ENCODE measurements at regions not wholly inside any gene's neighbourhood (a gene's known extent, or its start where the extent isn't known, plus 50 kb on each side); places are given as distances from the start of the nearest gene placed in this dataset.

DNA sequence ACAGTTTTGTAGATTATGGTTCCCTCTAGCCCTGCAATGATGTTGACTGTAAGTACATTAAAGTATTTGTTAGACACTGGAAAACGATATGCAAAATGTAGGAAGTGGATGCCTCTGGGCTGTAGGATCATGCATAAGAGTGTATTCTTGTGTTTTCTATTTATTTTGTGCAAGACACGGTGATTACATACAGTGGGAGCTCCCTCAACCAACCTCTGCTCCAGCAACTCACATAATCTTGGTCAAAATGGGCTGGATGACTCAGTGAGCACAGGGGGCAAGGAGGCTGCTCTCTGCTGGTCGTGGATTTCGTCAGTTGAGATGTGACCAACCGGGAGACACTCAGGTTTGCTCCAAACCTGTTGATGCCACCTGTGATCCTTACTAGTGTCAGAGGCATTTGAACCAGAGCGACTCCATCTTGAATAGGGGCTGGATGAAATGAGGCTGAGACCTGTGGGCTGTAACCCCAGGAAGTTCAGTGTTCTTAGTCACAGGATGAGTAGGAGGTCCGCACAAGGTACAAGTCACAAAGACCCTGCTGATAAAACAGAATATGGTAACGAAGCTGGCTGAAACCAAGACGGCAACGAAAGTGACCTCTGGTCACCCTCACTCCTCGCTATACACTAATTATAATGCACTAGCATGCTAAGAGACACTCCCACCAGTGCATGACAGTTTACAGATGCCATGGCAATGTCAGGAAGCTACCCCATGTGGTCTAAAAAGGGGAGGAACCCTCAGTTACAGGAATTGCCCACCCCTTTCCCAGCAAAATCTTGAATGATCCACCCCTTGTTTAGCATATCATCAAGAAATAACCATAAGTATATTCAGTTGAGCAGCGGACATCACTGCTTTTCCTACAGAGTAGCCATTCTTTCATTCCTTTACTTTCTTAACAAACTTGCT lies 56.4 kb upstream of the FAM20C start:
- DNase-seq (ENCODE audit: low read depth) = no peak

DNA sequence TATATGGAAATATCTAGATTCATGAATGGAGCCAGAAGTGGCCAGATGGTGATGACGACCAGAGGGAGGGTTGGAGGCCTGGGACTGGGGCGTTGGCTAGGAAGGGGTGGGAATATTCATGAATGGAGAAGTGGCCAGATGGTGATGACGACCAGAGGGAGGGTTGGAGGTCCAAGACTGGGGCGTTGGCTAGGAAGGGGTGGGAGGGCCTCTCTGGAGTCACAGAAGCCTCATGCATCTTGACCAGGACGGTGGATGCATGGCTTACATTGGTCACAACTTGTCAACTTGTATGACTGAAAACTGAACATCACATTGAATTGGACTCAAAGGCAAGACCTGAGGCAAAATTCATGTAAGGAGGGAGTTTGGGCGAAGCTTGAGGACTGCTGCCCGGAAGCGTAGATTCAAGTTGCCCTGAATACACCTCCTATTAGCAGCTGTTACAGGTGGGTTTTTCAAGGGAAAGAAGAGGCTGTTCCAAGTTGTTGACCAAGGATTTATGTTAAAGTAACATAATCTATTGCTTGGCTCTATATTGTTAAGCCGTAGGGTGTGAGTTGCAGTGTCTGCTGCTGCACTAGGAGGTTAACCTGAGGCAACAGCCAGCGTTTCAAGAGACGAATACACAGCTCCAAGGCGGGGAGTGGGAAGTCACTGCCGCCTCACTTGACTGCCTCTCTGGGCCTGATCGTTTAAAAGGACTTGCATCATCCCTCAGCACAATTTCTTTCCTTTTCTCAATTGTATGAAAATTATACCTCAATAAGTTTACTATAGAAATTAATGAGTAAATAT lies 55.1 kb upstream of the FAM20C start:
- no peak for DNase-seq (ENCODE audit: low read depth)

- DNase-seq (ENCODE audit: low read depth) = no peak
Observed at GRCh38 chr7:139131-139530, 53.2 kb upstream of the FAM20C start.

DNA sequence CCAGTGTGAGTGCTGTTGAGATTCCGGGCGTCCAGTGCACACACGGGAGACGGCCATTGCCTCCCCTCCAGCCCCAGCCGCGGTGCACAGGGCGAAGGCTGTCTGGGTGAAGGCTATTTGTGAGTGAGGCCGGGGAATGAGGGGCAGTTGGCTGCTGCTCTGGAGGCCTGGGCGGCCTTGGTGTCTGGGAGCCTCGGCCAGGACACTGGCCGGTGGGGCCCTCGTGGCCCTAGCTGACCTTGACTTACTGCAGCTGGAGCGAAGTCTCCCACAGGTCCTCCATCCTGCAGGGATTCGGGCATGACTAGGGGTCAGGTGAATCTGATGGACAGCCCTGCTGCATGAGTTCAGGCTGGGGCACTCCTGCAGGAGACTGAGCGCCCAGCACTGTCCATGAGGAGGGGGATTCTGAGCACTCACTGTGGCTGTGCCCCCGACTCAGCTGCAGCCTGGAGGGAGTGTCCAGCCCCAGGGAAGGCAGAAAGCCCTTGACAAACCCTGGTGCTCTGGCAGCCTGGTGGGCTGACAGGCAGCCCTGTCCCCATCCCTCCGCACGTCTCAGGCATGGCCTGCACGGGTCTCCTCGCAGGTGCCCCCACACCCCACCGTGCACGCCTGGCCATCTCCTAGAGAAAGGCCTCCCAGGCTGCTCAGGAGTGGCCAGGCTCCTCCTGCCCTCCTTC lies 52.7 kb upstream of the FAM20C start:
- DNase-seq (ENCODE audit: low read depth) = no peak

DNA sequence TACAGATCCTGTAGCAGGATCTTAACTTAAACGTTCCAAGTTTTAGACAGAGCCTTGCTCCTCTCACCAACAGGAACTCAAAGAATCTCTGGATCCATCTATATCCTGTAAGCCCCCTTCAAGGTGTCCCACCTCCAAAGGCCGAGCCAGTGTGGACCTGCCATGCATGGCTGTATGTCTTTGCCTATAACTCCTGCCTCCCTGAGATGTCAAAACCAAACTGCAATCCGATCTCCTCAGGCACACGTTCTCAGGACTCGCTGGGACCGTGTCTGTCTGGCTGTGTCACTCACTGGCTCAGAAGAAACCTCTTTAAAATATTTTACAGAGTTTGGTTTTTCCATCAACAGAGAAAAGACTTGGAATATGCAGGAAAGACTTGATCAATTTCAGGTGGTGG lies 51.4 kb upstream of the FAM20C start:
- no peak for DNase-seq (ENCODE audit: low read depth)

DNA sequence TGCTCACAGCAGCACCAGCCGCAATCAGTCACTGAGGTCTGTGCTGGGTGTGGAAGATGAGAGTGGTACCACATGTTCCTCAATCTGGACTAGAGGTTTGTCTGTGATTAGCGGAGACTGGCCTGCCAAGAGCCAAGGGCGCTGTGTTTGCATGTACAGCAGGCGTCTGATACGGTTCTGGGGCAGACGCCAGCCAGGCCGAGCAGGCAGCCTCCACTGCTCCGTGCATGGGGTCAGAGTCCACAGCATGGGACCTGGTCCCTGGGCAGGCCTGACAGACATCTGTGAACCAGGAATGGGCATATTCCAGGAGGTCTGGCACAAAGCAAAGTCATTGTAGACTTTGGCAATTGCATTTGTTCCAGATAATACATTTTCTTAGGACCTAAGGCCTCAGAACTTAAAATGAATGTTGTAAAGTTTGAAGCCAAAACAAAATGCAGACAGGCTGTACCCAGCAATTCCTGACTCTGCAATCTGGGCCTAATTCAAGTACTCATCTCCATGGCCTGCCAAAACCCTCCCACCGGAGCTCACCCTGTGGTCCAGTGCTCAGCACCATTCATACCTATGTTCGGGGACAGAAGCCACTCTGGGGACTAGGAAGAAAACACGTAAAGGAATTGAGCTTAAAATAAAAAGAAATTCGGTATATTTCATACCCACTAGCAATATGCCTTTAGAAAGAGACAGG lies 50.0 kb upstream of the FAM20C start:
- no peak for DNase-seq (ENCODE audit: low read depth)

Data from Daoy (cell line).